GM21619 (cell line): ENCODE measurements at regions not wholly inside any gene's neighbourhood (a gene's known extent, or its start where the extent isn't known, plus 50 kb on each side); places are given as distances from the start of the nearest gene placed in this dataset.
"Not testable (repeated sequence)": the region's sequence is repeated elsewhere in the genome, so short reads cannot be mapped to it uniquely, and the experiment has no call there.

ENCODE experiments used
- ATAC-seq: cut with Tn5 transposase; IDR thresholded peaks from one replicate; pipeline ENCODE4 v1.9.1; 2021; ENCODE audit not compliant: unreplicated experiment

GRCh38 chr5:119299242-119299614 is 56.6 kb upstream of the TNFAIP8 start:
- ATAC-seq: not testable (repeated sequence)

DNA sequence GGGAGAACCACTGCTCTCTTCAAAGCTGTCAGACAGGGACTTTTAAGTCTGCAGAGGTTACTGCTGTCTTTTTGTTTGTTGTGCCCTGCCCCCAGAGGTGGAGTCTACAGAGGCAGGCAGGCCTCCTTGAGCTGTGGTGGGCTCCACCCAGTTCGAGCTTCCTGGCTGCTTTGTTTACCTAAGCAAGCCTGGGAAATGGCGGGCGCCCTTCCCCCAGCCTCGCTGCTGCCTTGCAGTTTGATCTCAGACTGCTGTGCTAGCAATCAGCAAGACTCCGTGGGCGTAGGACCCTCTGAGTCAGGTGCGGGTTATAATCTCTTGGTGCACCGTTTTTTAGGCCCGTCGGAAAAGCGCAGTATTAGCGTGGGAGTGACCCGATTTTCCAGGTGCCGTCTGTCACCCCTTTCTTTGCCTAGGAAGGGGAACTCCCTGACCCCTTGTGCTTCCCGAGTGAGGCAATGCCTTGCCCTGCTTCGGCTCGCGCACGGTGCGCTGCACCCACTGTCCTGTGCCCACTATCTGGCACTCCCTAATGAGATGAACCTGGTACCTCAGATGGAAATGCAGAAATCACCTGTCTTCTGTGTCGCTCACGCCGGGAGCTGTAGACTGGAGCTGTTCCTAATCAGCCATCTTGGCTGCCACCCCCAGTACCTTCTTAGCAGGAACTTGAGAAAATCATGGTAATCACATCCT is 56.1 kb upstream of the TNFAIP8 start:
- not testable (repeated sequence) for ATAC-seq

DNA sequence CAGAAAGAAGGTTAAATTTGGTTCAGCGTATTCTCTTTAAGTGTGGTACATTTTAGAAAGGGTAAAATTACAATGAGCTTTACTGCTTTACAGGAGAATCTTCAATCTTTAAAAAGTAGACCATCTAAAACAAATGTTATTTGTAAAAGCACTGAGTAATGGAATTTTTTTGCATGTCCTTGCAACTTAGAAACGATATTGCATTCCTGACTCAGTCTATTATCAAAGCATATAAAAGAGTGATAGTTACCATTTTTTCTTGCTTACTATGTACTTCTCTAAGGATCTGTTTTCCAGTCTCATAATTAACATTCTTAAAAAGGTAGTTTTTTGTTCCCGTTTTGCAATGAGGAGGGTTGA is 55.5 kb upstream of the TNFAIP8 start:
- no peak for ATAC-seq

DNA sequence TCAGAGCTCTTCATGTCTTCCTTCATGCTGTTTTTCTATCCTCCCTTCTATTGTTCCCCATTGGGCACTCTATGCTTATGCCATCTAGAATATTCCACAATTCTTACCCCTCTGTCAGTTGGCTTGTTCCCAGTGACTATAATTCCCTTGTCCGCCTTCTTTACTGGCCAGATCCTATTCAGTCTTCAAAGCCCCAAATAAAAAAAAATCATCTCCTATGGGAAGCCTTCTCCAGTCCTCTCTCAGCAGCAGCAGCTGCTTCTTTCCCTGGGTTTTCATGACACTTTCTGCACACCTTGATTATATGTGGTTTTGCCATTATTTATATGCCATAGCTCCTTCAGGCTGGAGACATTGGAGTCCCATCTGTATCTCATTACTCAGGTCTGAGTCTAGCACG is 54.6 kb upstream of the TNFAIP8 start:
- ATAC-seq: no peak

- no peak for ATAC-seq
Observed at GRCh38 chr5:119301906-119302305, 53.9 kb upstream of the TNFAIP8 start.

DNA sequence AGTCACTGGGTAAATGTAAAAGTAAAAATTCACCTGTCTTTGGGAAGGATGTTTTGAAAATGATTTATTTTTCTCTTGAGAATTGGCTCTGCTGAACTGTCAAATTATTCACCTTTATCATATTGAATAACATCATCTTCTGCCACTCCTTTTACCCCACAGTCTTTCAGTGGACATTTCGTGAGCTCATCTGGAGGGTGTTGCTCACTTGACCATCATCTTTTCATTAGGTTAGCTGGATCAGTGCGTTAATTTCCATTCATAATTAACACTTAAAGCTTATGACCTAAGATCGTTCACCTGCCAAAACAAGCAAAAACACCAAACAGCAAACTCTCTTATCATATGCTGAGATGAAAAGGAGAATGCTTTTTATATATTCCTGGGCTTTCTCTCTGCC is 53.4 kb upstream of the TNFAIP8 start:
- ATAC-seq: no peak

DNA sequence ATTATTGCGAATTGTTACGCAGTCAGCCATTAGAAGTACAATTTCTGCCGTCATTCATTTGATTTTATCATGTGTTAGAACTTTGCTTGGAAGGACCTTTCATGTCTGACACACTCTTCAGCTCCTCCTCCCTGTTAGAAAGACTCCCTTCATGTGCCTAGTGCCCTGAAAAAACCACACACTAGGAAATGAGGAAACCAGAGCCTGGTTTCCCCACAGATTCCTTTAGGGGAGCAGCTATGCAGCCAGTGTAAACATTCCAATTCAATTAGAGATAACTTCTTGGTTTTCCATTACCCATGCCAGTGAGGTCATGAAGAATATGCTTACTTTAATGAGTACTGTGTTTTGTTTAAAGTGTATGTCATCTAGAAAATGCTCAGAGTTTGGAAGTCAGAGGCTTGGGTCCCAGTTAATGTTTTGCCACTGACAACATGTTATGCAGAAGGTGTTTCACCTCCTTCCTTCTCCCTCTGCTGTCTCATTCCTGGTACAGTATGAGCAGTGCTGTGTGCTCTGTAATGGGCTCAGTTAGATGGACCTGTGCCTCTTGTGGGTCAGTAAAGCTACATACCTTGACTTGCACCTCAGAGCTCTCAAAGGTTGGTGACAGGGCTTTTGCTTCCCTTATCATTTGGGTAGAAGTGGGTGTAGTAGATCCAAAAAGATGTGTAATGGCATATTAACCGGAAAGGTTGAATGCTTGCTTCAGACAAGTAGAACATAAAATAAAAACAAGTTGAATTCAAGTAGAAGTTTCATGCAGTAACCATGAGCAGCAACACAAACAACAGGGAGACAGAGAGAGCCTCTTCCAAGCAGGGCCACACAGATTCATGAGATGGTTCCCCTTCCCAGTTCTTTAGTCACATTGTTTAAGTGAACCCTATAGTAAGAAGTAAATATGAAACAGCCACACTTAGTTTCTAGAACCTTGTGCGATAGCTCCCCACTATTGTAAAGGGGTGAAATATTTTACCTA is 52.6 kb upstream of the TNFAIP8 start:
- peak; percentile 78 for ATAC-seq

DNA sequence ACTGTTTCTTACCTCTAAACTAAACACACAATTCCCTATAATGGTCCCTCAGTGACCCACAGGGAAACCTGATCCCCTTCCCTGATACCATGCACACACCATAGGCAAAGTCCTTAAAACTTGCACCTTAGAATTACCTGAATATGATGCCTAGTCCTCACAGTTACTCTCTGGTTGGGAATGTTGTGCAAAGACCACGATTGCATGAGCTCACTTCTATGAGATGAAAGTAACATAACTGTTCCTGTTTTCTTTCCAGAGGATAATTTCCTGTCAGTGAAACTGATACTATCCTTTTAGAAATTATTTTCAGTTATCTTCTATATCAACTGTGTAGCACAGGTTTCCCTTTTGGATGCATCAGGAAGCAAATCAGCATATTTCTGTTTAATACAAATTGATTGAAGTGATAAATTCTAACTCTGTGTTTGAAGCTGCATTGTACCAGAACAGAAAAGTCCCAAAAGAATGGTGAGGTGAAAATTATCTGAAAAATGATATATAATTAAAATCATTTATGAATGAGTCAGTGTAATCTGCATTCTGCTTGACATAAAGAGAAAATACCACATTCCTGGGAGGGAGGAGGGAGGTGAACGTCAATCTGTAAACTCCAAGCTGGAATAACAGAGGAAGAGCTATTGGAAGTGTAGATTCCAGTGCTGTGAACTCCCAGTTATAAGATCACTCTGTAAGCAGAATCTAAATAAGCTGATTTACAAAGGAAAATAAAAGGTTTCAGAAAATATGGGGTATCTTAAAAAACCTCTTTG is 51.2 kb upstream of the TNFAIP8 start:
- ATAC-seq: no peak
